Hepatocyte (in vitro differentiated cells): ENCODE measurements at regions not wholly inside any gene's neighbourhood (a gene's known extent, or its start where the extent isn't known, plus 50 kb on each side); places are given as distances from the start of the nearest gene placed in this dataset.

ENCODE experiments used
- DNase-seq: peaks from one replicate; pipeline ENCODE4 v3.0.0-alpha.2; 2016; ENCODE audit warnings: low spot score
- H2AFZ ChIP-seq: fragments of 200-600 bp; sonication (generic); 2 replicates; pipeline ENCODE4 v1.6.0; 2016; ENCODE audit warnings: antibody characterized with exemption, mild to moderate bottlenecking
- H3K27ac ChIP-seq: fragments of 200-600 bp; sonication (generic); 2 replicates; pipeline ENCODE4 v1.5.1; 2016; ENCODE audit warnings: mild to moderate bottlenecking
- H3K27me3 ChIP-seq: fragments of 200-600 bp; sonication (generic); 2 replicates; pipeline ENCODE4 v1.6.1; 2016
- H3K36me3 ChIP-seq: fragments of 200-600 bp; sonication (generic); replicated peaks from 2 replicates; pipeline ENCODE4 v1.5.1; 2016; ENCODE audit warnings: low read depth; ENCODE audit not compliant: insufficient read depth
- H3K4me1 ChIP-seq: fragments of 200-600 bp; sonication (generic); 2 replicates; pipeline ENCODE4 v1.5.1; 2016; ENCODE audit warnings: mild to moderate bottlenecking, moderate library complexity; ENCODE audit not compliant: insufficient read depth
- H3K4me2 ChIP-seq: fragments of 200-600 bp; sonication (generic); 2 replicates; pipeline ENCODE4 v1.6.0; 2016
- H3K4me3 ChIP-seq: fragments of 200-600 bp; sonication (generic); 2 replicates; pipeline ENCODE4 v1.5.1; 2016; ENCODE audit warnings: mild to moderate bottlenecking
- H3K79me2 ChIP-seq: fragments of 200-600 bp; sonication (generic); 2 replicates; pipeline ENCODE4 v1.6.0; 2017; ENCODE audit warnings: mild to moderate bottlenecking
- H3K9me2 ChIP-seq: fragments of 200-600 bp; sonication (generic); replicated peaks from 2 replicates; pipeline ENCODE4 v1.6.0; 2017; ENCODE audit warnings: mild to moderate bottlenecking; ENCODE audit not compliant: insufficient read depth
- H3K9me3 ChIP-seq: fragments of 200-600 bp; sonication (generic); 2 replicates; pipeline ENCODE4 v1.5.1; 2016; ENCODE audit warnings: low read depth, mild to moderate bottlenecking
- H4K20me1 ChIP-seq: fragments of 200-600 bp; sonication (generic); 2 replicates; pipeline ENCODE4 v1.6.0; 2016; ENCODE audit warnings: mild to moderate bottlenecking; ENCODE audit not compliant: insufficient read depth, poor library complexity, severe bottlenecking
- CTCF ChIP-seq: fragments of 200-600 bp; sonication (generic); IDR thresholded peaks from 2 replicates; pipeline ENCODE4 v1.5.1; 2016; ENCODE audit warnings: antibody characterized with exemption, mild to moderate bottlenecking; ENCODE audit not compliant: poor library complexity
- EZH2 ChIP-seq: fragments of 200-600 bp; sonication (generic); IDR thresholded peaks from 2 replicates; pipeline ENCODE4 v1.6.1; 2016; ENCODE audit warnings: antibody characterized with exemption, mild to moderate bottlenecking, borderline replicate concordance
- EZH2phosphoT487 ChIP-seq: fragments of 200-600 bp; sonication (generic); IDR thresholded peaks from one replicate; pipeline ENCODE4 v1.6.1; 2018; ENCODE audit warnings: antibody characterized with exemption, mild to moderate bottlenecking, low read depth, moderate library complexity; ENCODE audit not compliant: unreplicated experiment, severe bottlenecking
- WGBS: methylation state at CpG from one replicate; pipeline ENCODE4 v1.1.6; 2016; ENCODE audit warnings: low lambda C conversion rate; ENCODE audit errors: missing lambda C conversion rate; 5-methylcytosine and 5-hydroxymethylcytosine counted together

DNA sequence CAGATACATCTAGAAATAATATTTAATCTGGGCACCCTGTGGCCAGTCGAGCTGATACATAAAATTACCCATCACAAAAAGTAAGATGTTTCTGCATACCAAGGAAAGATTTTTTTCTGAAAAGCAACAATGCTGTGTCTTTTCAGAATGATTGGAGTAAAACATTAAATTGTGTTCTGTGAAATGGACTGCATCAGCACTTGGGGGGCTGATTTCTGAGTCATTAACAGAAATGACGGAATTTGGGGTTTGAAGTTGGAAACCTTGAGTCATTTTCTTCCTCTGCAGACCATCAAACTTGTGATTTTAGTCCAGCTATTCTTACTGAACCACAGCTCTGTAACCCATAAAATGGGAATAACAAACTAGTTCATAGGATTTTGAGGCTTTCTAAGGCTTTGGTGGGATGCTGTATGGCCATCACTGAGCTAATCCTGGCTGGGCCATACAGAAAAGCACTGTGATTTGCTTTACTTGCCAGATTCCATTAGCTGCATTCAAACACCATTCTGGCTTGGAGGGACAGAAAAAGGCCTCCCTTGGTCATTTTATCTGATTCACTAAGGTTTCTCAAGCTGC, 739.4 kb upstream of the IGFBP3 start:
- H3K36me3 ChIP-seq: no peaks in the 10 kb centered on the region
- no peak overlapping the region for H2AFZ ChIP-seq
- TF ChIP-seq CTCF (no peak), EZH2 (no peak), EZH2phosphoT487 (no peak)
- H3K4me3 ChIP-seq: no peak overlapping the region
- H3K4me2 ChIP-seq: no peak overlapping the region
- H3K4me1 ChIP-seq: no peaks in the 10 kb centered on the region
- no peaks in the 10 kb centered on the region for H4K20me1 ChIP-seq
- no peaks in the 10 kb centered on the region for H3K9me2 ChIP-seq
- DNase-seq: no peak
- WGBS: 89% methylated on average over 2 of the region's 2 CpGs
- no peaks in the 10 kb centered on the region for H3K9me3 ChIP-seq
- no peaks in the 10 kb centered on the region for H3K27me3 ChIP-seq
- H3K27ac ChIP-seq: no peak overlapping the region
- H3K79me2 ChIP-seq: no peaks in the 10 kb centered on the region

GRCh38 chr7:46658281-46658680, 737.2 kb upstream of the IGFBP3 start:
- TF ChIP-seq EZH2: no peak
- TF ChIP-seq EZH2phosphoT487: no peak
- TF ChIP-seq CTCF: no peak
- H3K27ac ChIP-seq: no peak overlapping the region
- H3K79me2 ChIP-seq: no peaks in the 10 kb centered on the region
- no peaks in the 10 kb centered on the region for H3K9me2 ChIP-seq
- no peaks in the 10 kb centered on the region for H3K9me3 ChIP-seq
- no peaks in the 10 kb centered on the region for H3K4me1 ChIP-seq
- WGBS: 85% methylated on average over 1 of the region's 1 CpG
- DNase-seq: no peak
- no peak overlapping the region for H3K4me2 ChIP-seq
- H3K4me3 ChIP-seq: no peak overlapping the region
- H4K20me1 ChIP-seq: no peaks in the 10 kb centered on the region
- H2AFZ ChIP-seq: no peak overlapping the region
- no peaks in the 10 kb centered on the region for H3K36me3 ChIP-seq
- H3K27me3 ChIP-seq: no peaks in the 10 kb centered on the region

- H3K9me2 ChIP-seq: no peaks in the 10 kb centered on the region
- WGBS: 100% methylated on average over 1 of the region's 1 CpG
- H3K27ac ChIP-seq: peak overlapping the region; percentile 67
- H3K4me1 ChIP-seq: peaks cover 19% of the 10 kb centered on the region
- no peak overlapping the region for H3K4me3 ChIP-seq
- no peak for DNase-seq
- H3K4me2 ChIP-seq: no peak overlapping the region
- no peak overlapping the region for H2AFZ ChIP-seq
- no peaks in the 10 kb centered on the region for H3K79me2 ChIP-seq
- no peaks in the 10 kb centered on the region for H3K9me3 ChIP-seq
- H3K36me3 ChIP-seq: no peaks in the 10 kb centered on the region
- TF ChIP-seq EZH2phosphoT487 (no peak), CTCF (no peak), EZH2 (no peak)
- H4K20me1 ChIP-seq: no peaks in the 10 kb centered on the region
- H3K27me3 ChIP-seq: no peaks in the 10 kb centered on the region
Observed at GRCh38 chr7:46654546-46655443, 733.7 kb upstream of the IGFBP3 start.
